ENCODE measurements at regions not wholly inside any gene's neighbourhood (a gene's known extent, or its start where the extent isn't known, plus 50 kb on each side); places are given as distances from the start of the nearest gene placed in this dataset.
A peak's percentile ranks its signal among the peaks of the same experiment; 100 is the strongest.

GRCh38 chr5:3020426-3020825 is 268.9 kb upstream of the IRX2 start:
- peak; percentile 14 for DNase-seq (ENCODE audit: low spot score)

- no peak for DNase-seq (ENCODE audit: low spot score)
Measured at GRCh38 chr5:3019045-3019444, 267.6 kb upstream of the IRX2 start.

DNA sequence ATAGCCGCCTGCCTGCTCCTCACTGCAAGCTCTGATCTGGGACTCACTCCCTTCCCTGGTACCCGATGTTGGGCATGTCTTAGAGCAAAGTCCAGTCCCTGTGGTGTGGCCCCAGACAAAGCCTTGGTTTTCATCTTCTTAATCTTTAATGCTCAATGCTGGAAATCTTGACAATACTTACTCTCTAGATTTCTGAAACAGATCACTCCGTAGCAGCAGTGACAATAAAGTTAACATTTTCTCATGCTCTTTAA is 260.2 kb upstream of the IRX2 start:
- DNase-seq (ENCODE audit: low spot score), result peak; percentile 17

- DNase-seq (ENCODE audit: low spot score), result peak; percentile 15
Measured at GRCh38 chr5:3010953-3011763, 259.7 kb upstream of the IRX2 start.

GRCh38 chr5:3010301-3010952 is 258.9 kb upstream of the IRX2 start:
- DNase-seq (ENCODE audit: low spot score), result peak; percentile 15

GRCh38 chr5:3009605-3010004 is 258.1 kb upstream of the IRX2 start:
- DNase-seq (ENCODE audit: low spot score), result peak; percentile 14

DNA sequence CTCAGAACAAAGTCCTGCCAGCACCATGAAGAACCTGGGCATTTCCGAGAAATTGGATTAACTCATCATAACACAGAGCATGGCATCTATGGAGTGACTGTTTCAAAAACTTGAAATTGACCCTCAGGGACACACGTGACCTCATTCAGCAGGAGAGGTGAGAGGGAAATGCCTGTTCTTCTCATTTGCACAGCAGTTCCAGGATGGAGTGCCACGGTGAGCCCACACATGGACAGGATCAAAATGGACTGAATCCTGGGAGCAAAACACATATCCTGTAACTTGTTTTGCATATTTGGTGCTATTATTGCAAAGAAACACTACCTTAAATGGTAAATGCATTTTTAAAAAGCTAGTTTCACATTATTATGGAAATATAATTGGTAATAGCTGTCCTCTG is 256.1 kb upstream of the IRX2 start:
- DNase-seq (ENCODE audit: low spot score), result peak; percentile 29

GRCh38 chr5:3006961-3007551 is 255.6 kb upstream of the IRX2 start:
- peak; percentile 17 for DNase-seq (ENCODE audit: low spot score)

GRCh38 chr5:3006526-3006925 is 255.0 kb upstream of the IRX2 start:
- peak; percentile 19 for DNase-seq (ENCODE audit: low spot score)

- peak; percentile 25 for DNase-seq (ENCODE audit: low spot score)
Measured at GRCh38 chr5:3004361-3005080, 253.0 kb upstream of the IRX2 start.

DNA sequence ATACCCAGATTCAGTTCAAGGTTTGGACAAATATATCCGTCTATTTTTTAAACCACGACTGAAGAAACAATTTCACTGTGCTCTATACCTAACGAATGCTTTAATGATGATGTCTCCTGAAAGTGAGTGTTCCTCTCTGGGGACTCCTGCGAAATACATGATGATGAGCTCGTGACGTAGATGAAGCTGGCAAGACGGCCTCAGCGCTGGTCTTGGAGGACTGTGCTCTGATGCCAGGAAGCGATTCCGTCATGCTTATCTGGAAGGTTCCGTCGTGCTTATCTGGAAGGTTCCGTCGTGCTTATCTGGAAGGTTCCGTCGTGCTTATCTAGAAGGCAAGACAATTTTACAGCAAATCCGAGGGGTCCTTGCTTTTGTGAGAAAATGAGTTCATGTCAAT is 250.8 kb upstream of the IRX2 start:
- DNase-seq (ENCODE audit: low spot score), result no peak

DNA sequence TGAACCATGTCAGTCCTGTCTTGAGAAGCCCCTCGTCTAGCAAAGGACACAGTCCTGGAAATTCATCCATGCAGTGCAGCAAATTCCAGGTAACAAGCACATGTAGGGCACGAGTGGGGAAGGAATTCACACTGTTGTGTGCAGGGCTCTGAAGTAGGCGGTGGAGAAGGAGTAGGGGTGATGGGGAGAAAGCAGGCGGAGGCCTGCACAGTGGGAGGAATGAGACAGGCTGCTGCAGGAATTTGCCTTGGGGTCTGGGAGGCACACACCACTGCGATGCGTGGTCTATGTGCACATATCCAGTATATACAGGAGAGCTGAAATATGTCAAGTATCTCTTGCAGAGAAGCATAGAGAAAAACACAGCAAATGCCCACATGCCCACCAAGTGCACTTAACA is 249.2 kb upstream of the IRX2 start:
- peak; percentile 41 for DNase-seq (ENCODE audit: low spot score)

DNA sequence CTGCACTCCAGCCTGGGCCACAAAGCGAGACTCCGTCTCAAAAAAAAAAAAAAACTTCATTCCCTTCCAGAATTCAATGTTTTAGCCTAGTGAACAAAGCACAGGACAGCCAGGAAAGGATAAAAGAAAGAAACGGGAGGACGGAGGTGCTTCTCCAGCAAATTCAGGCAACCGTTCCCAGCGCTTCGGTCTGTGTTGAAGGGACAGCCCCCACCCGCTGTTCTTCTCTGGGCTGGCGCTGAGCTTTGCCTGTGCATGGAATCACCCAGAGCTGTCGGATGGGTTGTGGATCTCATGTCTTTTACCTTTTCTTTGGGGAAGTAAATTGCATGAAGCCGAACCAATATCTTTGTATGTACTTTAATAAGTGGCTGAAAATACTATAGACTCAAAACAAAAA is 248.4 kb upstream of the IRX2 start:
- no peak for DNase-seq (ENCODE audit: low spot score)

DNA sequence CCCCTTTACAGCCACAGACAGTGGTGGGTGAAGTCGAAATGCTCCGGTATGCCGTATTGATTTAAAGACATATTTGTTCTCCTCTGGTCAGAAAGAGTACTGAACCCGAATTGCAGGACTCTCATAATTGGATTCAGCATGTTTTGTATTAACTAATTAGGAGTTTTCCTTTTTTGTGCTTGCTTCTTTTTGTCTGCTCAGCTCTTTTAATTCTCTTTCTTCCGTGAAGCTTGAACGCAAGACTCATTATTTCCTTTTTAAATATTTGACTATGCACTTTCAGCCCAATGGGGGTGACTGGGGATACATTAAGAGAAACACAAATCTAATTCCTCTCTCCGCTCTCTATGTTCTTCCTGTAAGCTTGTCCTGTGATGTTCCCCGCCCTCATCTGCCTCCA is 246.6 kb upstream of the IRX2 start:
- DNase-seq (ENCODE audit: low spot score), result no peak

DNA sequence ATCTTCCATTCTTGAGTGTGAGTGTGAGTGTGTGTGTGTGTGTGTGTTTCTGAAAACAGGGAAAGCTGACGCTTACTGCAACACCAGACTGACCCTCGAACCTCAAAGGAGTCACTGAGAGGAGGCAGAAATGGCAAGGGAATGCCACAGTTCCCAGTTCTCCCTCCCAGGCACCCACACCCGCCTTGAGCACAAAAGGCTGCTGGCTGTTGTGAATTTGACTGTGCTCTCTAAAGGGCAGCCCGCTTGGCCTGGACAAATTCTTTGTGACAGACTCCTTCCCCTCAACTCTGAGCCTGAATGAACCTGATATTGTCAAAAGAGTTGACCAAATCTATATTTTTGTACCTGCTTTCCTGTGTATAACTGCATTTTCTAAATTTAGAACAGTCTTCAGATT is 245.7 kb upstream of the IRX2 start:
- DNase-seq (ENCODE audit: low spot score), result no peak

DNA sequence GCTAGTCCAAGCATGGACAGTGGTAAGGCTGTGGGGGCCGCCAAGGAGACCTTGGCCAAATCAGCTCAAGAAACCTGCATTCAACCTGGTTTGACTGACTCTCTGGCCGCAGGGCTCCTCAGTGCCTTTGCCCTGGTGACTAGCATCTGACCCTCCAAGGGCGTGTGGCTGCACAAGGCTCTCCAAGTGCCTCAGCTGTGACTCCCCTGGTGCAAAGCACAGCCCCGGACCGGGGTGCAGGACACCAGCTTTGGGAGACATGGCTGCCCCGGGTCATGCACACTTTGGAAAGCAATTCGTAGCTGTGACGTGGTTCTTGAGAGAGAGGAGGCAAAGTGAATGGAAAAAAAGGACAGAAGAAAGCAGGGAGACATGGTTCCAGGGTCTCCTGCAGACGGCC is 245.2 kb upstream of the IRX2 start:
- DNase-seq (ENCODE audit: low spot score), result no peak

GRCh38 chr5:2996248-2996647 is 244.8 kb upstream of the IRX2 start:
- no peak for DNase-seq (ENCODE audit: low spot score)

DNA sequence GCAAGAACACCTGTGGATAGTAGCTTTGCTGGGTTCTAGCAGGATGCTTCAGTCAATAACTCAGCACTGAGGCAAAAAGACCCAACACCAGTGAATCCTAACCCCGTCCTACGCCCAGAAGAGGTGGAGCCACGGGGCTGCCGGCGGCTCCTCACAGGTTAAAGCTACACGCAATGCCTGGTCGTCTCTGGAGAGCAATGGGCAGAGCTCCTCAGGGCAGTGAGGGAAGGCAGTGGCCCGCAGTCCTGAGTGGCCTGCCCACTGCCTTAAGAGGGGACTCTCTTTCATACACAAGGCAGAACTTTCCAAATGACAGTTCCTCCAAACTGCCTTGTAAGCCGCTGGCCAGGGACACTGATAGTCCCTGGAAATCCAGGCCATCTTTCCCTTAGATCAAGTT is 244.2 kb upstream of the IRX2 start:
- no peak for DNase-seq (ENCODE audit: low spot score)

- DNase-seq (ENCODE audit: low spot score), result no peak
Measured at GRCh38 chr5:2995035-2995434, 243.6 kb upstream of the IRX2 start.

- DNase-seq (ENCODE audit: low spot score), result no peak
Measured at GRCh38 chr5:2993771-2994170, 242.3 kb upstream of the IRX2 start.

GRCh38 chr5:2993301-2993700 is 241.8 kb upstream of the IRX2 start:
- DNase-seq (ENCODE audit: low spot score), result no peak

DNA sequence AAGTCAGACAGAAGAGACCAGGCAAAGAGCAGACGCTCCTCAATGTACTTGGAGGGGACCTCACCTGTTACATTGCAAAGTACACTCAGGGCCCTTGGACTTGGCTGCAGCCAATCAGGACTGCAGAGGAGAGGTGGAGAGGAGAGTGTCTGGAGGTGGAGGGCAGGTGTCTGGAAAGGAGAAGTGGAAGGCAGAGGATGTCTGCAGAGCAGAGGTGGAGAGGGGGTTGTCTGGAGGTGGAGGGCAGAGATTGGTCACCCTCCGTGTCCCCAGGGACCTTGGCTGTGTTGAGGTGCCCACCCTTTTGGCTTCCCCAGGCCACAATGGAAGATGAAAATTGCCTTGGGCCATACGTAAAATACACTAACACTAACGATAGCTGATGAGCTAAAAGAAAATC is 241.3 kb upstream of the IRX2 start:
- no peak for DNase-seq (ENCODE audit: low spot score)

- no peak for DNase-seq (ENCODE audit: low spot score)
Measured at GRCh38 chr5:2991884-2992283, 240.4 kb upstream of the IRX2 start.

Data from ecto neural progenitor cell (in vitro differentiated cells).